LNCAP (cell line): ENCODE measurements at regions not wholly inside any gene's neighbourhood (a gene's known extent, or its start where the extent isn't known, plus 50 kb on each side); places are given as distances from the start of the nearest gene placed in this dataset.

Experiments used
- TF ChIP-seq, protein P1 (sequence below): fragments of 450-650 bp; IDR thresholded peaks from 2 replicates; pipeline ENCODE4 v1.5.1; 2017; ENCODE audit warnings: mild to moderate bottlenecking

DNA sequence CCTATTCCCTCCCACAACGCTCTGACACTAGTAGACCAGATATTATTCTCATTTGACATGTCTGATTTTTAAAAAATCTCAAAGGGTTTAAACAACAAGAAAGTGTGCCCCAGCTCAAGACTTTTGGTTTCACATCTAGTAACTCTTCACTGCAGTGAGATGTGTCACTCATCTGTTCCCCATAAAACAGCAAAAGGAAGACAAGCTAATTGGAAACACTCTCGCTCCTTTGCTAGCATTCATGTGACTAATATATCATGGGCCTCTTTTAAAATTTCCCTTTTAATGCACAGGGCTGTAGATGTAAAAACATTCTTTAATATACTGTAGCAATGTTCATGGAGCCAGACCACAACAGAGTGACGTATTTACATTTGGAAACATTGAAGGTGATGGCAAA lies 372.6 kb downstream of the ZNF608 start:
- TF ChIP-seq, protein P1, sequence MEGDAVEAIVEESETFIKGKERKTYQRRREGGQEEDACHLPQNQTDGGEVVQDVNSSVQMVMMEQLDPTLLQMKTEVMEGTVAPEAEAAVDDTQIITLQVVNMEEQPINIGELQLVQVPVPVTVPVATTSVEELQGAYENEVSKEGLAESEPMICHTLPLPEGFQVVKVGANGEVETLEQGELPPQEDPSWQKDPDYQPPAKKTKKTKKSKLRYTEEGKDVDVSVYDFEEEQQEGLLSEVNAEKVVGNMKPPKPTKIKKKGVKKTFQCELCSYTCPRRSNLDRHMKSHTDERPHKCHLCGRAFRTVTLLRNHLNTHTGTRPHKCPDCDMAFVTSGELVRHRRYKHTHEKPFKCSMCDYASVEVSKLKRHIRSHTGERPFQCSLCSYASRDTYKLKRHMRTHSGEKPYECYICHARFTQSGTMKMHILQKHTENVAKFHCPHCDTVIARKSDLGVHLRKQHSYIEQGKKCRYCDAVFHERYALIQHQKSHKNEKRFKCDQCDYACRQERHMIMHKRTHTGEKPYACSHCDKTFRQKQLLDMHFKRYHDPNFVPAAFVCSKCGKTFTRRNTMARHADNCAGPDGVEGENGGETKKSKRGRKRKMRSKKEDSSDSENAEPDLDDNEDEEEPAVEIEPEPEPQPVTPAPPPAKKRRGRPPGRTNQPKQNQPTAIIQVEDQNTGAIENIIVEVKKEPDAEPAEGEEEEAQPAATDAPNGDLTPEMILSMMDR = no peak

DNA sequence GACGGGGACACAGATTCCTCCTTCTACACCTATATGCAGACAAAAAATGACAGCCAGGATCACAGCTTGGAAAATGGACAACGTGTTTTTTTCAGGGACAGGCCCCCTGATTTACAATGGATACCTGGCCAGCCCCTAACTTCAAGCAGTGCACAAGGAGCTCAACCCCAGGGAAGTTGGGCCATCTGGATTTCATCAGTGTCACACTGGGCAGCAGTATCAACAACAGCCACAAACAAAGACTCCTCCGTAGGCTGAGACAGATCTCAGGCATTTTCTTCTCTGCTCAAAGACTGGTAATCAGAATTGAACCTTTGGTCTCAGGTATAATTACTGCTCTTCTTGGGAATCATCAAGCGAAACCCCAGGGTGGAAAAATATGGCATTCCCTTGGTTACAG lies 374.0 kb downstream of the ZNF608 start:
- TF ChIP-seq, protein P1 = no peak

DNA sequence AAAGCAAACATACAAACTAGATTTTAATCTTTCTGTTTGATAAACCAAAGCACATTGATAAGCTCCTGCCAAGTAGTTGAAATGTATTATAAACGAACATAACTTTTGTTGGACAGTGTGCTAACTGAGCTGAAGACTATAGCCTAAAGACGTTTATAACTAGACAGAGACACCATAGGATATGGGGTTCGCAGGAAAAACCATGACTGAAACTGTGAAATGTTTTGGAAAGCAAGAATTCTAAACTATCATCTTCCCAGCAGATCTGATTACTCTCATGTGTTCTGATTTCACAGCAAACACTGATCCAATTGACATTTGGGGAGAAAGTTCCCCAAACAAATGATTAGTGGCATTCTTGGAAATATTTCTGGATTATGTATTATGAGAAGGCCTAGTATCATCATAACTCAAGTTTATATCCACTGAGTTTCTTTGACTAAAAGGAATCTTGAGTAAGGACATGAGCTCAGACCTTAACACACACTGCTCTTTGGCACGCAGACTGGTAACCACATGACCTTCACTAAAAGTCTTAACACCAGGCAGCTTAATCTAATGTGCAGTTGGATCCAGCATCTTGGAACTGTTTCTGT lies 375.2 kb downstream of the ZNF608 start:
- TF ChIP-seq, protein P1 = no peak

DNA sequence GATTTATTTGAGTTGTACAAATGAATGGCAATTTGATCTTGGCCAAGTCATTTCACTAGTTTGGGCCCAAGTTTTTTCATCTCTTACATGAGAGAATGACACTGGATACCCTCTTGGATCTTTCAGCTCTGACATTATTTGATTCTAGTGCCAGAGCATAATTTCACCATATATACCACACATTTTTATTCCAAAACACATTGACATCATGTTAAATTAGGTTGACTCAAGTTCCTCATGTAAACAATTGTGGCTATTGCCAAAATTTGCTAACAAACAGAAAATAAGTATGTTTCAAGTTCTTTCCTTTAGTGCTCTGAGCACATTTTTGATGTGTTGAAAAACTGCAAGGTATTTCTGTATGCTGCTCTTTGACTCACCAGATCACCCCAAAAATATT lies 375.8 kb downstream of the ZNF608 start:
- TF ChIP-seq, protein P1 = no peak

DNA sequence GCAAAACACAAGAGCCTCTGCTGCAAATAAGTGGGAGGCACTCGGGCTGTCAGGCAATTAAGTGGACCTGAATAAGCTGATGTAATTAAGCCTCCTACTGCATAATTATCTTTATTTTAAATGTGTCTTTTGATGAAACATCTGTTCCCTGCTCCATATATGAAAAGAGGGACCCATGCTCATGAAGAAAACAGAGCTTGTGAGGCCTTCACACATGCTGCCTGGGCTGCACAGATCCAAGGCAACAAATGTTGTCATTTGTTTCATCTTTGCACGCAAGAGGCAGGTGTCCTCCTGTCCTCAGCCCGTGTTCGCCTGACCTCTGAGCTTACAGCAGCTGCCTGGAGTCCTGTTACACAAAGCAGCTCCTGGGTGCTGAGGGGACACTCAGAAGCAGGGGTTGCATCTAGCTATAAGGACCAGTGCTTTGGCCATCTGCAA lies 381.1 kb downstream of the ZNF608 start:
- TF ChIP-seq, protein P1 = no peak

DNA sequence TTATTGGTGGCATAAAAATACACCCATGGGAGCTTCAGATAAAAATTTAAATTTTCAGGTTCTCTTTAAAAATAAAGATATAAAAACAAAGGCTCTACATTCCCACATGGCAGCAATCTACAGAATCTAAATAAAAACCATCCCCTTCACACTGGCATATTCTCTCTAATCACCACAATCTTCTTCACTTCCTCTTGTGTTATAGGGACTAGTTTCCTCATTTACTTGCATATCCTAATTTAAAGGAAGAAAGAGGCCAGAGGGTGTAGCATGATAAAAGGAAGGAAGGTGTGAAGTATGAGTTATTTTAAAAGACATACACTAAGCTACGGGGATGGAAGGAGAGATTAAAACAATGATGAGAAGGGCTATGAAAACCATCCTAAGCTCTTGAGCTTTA lies 390.5 kb downstream of the ZNF608 start:
- TF ChIP-seq, protein P1 = no peak

DNA sequence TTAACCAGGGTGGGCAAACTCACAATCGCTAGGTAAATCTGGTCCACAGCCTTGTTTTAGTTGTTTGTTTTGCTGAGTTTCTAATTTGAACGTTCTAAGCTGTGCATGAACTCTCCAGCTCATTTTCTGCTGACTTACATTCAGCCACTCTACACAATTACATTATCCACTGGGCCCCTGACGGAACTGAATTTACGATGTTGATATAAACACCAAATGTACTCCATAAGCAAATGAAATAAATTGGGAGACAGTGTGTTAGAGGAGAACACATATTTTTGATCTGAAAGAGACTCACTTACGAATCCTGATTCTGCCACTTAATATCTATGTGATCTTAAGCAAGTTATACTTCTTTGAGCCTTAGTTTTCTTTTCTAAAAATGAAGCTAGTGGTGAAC lies 393.4 kb downstream of the ZNF608 start:
- TF ChIP-seq, protein P1 = no peak

DNA sequence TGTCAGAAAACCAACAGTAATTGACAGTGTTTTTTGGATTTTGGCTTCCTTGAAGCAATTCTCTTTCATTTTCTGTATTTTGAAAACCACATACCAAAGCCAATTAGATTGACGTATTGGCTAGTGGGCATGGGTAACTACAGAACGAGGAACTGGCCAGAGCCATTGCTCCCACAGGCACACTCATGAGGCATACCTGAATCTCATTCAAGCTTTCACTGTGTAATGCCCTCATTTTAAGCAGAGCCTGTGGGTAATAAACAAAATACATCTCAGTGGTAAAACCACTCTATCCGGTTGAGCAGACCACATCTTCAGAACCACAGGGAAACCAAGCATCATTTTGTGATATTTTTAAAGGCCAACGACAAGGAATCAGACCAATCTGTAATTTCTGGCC lies 394.1 kb downstream of the ZNF608 start:
- TF ChIP-seq, protein P1 = no peak
